HG02678 (cell line): ENCODE measurements at regions not wholly inside any gene's neighbourhood (a gene's known extent, or its start where the extent isn't known, plus 50 kb on each side); places are given as distances from the start of the nearest gene placed in this dataset.

Experiments used
- ATAC-seq: cut with Tn5 transposase; IDR thresholded peaks from one replicate; pipeline ENCODE4 v1.9.1; 2021; ENCODE audit warnings: mild to moderate bottlenecking, moderate library complexity; ENCODE audit not compliant: unreplicated experiment

- no peak for ATAC-seq
Observed at GRCh38 chr6:100269189-100269588, 195.5 kb downstream of the SIM1 start.

DNA sequence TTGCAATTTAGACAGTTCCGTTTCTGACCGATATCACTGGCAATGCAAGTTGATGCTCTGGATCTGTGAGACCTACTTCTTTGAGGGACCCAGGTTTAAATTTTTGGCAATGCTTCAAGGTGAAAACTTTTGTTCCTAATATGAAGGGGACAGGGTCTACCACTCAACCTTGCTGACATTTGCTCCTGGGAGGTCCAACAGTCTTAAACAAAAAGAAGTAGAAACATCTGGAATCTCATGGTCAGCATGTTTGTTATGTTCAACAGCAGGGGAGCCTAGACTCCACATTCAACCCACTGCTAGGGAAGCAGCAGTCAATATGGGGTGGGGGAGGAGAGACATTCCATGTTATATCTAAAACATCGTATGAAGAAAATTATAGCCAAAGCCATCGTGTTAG is 196.4 kb downstream of the SIM1 start:
- ATAC-seq: no peak

- ATAC-seq: no peak
Observed at GRCh38 chr6:100267721-100268123, 197.0 kb downstream of the SIM1 start.

DNA sequence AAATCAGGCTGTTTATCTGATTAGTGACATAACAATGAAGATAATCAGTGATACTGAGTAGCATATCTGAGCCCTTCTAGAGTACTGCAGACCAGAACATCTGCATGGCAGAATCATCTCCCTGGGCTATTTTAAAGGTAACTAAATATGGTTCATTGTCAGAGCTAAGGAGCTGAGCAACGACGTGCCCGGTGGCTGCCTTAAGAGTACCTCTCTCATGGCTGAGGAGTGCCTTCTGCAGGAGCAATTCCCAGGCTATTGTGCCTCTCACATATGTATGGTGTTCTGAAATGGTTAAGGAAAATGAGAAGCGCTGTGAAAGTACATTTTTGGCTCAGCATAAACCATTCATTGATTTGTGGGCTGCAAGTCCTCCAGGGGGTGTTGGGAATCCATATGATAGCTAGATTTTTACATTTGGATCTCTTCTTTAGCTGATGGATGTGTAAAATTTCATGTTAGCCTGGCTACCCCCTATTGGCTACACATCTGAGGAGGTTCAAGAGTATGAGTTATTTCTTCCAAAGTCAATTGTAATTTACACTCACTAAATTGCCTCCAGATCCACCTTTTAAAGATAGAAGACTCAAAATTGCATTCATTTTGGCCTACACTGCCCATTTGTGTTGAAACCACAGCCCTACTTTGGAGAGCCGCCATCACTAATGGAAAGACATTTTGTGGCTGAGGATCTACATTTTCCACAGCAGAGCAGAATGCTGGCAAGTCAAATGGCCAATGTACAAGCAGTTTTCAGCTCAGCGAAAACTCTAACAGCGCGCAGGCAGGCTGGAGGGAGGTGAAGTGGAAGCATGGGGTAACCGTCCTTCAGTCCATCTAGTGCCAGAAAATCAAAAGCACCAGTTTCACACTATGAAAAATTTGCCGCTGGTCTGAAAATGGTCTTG is 198.0 kb downstream of the SIM1 start:
- no peak for ATAC-seq

DNA sequence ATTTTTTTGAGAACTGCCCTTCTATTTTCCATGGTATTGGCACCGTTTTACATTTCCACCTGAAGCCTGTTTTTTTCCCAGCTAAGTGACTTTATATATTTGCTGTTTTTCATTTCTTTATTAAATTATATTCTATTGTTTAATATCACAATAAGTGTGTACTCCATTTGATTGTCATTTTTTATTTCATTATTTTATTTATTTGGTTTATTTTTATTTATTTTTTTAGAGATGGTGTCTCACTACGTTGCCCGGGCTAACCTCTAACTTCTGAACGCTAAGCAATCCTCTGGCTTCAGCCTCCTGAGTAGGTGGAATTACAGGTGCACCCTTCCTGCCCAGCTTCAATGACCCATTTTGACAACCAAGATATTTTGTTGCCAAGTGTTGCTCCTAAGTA is 202.6 kb downstream of the SIM1 start:
- no peak for ATAC-seq

DNA sequence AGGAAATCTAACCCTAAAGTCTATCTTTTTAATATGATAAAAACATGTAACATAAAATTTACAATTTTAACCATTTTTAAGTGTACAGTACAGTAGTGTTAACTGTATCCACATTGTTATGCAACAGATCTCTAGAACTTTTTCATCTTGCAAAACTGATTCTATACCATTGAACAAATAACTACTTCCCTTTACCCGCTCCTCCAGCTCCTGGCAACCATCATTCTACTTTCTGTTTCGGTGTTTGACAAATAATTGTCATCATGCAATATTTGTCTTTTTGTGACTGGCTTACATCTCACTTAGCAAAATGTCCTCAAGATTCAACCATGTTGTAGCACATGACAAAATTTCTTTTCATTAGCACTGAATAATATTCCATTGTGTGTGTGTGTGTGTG is 203.2 kb downstream of the SIM1 start:
- no peak for ATAC-seq

DNA sequence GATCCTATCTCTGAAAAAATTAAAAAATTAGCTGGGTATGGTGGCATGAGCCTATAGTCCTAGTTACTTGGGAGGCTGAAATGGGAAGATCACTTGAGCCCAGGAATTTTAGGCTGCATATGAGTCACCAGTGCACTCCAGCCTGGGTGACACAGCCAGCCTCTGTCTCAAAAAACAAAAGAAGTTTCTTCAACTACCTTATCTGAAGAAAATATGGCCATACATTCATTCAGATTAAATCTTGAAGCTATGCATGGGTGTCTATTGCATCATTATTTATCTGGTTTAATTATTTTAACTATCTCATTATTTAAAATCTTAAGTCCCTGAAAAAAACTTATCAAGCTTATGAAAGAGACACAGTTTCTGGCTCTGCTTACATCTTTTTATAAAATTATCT is 204.1 kb downstream of the SIM1 start:
- ATAC-seq: no peak

GRCh38 chr6:100259865-100260264 is 204.9 kb downstream of the SIM1 start:
- no peak for ATAC-seq

GRCh38 chr6:100258752-100259151 is 206.0 kb downstream of the SIM1 start:
- no peak for ATAC-seq

- ATAC-seq: peak; percentile 78
Observed at GRCh38 chr6:100257793-100258395, 206.8 kb downstream of the SIM1 start.

- no peak for ATAC-seq
Observed at GRCh38 chr6:100255701-100256100, 209.0 kb downstream of the SIM1 start.

DNA sequence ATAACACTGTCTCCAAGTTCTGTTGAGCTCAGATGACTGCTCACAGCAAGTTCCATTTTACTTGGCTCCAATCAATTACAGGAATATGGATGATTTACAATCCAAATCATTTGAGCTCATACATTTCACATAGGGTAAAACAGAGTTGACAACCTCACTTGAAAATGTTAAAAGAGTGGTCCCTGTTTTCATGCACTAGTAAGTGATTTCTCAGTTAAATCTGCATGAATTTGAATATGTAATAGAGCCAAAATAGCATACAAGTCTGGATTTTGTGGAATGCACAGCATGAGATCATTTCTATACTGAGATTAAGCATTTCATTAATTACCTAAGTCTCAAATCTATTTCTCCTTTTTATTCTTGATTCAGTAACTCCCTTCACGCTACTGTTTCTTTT is 217.6 kb downstream of the SIM1 start:
- no peak for ATAC-seq

- ATAC-seq: no peak
Observed at GRCh38 chr6:100246206-100246605, 218.5 kb downstream of the SIM1 start.

DNA sequence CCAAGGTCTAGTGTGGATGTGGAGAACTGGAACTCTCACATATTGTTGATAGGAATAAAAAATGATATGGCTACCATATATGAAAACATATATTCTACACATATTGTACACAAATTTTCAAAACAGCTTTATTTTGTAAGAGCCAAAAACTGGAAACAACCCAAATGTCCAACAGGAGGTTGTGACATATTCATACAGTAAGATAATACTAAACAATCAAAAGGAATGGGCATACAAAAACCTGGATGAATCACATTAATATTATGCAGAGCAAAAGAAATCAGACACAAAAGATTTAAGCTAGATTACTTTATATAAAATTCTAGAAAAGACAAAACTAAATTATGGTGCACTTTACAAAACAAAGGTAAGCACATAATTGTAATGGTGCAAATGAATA is 223.9 kb downstream of the SIM1 start:
- no peak for ATAC-seq

GRCh38 chr6:100237821-100238220 is 226.9 kb downstream of the SIM1 start:
- no peak for ATAC-seq

- ATAC-seq: no peak
Observed at GRCh38 chr6:100236389-100236788, 228.3 kb downstream of the SIM1 start.

DNA sequence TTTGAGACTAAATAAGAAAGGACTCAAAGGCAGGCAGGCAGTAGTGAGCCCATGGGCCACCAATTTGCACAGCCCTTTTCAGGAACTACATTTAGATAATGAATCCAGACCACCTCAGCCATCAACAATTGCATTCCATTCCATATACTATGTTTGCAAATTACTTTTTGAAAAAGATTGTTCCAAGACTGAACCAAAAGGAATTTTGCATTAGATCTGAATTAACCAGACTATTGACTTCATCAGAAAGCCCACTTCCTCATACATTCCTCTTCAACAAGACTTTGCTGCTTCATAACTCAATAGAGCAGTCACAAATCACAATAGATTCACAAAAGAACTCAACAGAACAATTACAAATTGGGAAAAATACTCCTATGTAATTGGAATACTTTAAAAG is 229.1 kb downstream of the SIM1 start:
- ATAC-seq: no peak

GRCh38 chr6:100234625-100235024 is 230.1 kb downstream of the SIM1 start:
- ATAC-seq: no peak

DNA sequence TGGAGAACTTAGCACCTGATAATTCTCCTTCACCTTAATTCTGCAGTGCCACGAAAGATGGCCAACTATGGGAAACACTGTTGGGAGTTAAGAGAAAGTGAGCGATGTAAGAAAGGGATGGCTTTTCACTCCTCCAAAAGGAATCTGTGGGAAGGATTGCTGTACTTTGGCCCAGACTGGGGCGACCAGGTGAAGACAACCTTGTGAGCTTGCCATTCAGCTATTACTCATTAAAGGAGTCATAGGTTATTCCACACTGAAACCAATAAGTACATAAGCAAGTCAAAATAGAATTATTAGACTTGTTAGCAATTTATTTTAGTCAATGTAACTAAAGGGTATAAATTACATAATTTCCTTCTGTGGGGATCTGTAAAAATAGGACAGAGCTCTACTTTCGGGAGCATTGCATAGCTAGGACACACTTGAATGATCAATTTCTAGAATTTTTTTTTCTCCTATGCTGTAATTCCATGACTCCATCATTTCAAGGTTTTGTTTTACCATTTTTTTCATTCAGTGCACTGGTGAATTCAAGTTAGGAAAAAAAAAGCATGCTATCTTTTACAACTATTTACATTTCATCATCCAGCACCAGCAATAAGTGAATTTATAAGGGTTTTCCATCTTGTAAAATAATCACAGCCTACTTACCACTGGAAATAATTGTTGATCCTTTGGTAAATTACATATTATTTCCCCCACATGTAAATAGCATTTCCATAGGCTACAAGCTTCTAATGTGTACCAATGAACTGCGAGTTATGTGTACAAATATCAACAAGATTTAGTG is 231.7 kb downstream of the SIM1 start:
- ATAC-seq: no peak

- ATAC-seq: no peak
Observed at GRCh38 chr6:100230953-100231316, 233.8 kb downstream of the SIM1 start.

DNA sequence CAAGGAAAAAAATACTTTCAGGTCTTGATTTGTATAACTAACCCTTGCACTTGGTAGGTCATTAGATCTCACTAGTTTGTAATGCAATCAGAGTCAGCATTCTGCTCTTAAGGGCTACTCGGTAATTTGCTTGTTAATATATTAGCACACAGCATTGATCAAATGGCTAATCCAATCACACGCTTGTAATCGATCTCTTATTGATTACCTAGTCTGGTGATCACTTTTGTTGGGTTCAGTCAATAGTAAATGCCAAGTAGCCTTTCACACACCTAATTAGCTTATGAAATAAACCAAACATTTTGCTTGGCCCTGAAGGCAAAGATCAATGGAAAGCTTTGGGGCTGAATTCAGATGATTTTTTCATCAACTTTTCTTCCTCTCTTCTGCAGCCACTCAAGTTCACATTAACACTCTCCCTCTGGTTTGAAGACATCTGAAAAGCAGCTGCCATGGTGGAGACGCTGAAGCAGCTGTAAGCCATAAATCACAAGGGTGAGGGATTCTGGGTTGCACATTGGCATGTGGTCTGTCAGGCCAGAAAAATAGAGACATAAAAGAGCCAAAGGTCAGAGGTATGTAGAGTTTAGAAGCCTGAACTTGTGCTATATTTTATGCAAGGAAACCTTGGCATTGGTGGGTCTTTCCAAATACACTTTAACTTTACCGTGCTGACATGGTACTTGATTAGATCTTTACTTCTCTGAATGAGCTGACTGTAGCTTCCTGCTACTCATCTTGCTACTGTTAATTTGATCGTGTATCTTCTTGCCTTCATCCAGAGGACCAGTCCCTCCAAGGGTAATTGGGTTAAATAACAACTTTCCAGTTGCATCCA is 234.4 kb downstream of the SIM1 start:
- no peak for ATAC-seq
